Fibroblast of skin of scalp (primary cell): ENCODE measurements at regions not wholly inside any gene's neighbourhood (a gene's known extent, or its start where the extent isn't known, plus 50 kb on each side); places are given as distances from the start of the nearest gene placed in this dataset.

Experiments
- DNase-seq: peaks from one replicate; pipeline ENCODE4 v3.0.0-alpha.2; 2013

GRCh38 chrY:8994001-8994400 is 343.3 kb upstream of the TSPY4 start:
- DNase-seq, result no peak

- no peak for DNase-seq
Measured at GRCh38 chrY:9001231-9001630, 336.0 kb upstream of the TSPY4 start.

GRCh38 chrY:9003739-9004138 is 333.5 kb upstream of the TSPY4 start:
- no peak for DNase-seq

GRCh38 chrY:9008648-9009047 is 328.6 kb upstream of the TSPY4 start:
- no peak for DNase-seq

- no peak for DNase-seq
Measured at GRCh38 chrY:9016916-9017315, 320.3 kb upstream of the TSPY4 start.

GRCh38 chrY:9018401-9018800 is 318.9 kb upstream of the TSPY4 start:
- DNase-seq, result no peak

GRCh38 chrY:9027729-9028375 is 309.4 kb upstream of the TSPY4 start:
- DNase-seq, result peak; percentile 1

- no peak for DNase-seq
Measured at GRCh38 chrY:9029929-9030328, 307.3 kb upstream of the TSPY4 start.

GRCh38 chrY:9034217-9034616 is 303.0 kb upstream of the TSPY4 start:
- no peak for DNase-seq

GRCh38 chrY:9035246-9035645 is 302.0 kb upstream of the TSPY4 start:
- DNase-seq, result no peak

GRCh38 chrY:9041474-9041873 is 295.8 kb upstream of the TSPY4 start:
- DNase-seq, result no peak
